ENCODE measurements at regions not wholly inside any gene's neighbourhood (a gene's known extent, or its start where the extent isn't known, plus 50 kb on each side); places are given as distances from the start of the nearest gene placed in this dataset.
"Not testable (repeated sequence)": the region's sequence is repeated elsewhere in the genome, so short reads cannot be mapped to it uniquely, and the experiment has no call there.

DNA sequence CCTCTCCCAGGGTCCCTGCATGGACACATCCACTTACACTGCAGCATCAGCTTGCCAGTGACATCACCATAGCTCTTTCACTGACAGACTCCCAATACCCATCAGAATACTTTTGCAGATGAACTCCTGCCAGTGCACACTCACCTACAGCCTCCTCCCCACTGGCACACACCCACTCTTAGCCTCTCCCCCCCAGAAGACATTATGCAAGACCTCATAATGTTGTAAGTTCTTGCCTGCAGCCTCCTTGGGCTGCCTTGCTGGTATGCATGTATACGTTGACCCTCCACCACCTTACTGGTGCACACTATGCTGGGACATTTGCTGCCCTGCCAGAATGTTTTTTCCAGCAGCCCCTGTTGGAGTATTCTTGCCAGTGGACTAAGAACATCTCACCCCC lies 324.2 kb downstream of the AEBP2 start:
- Histone ChIP-seq H3K9ac (ENCODE audit: low read depth in 2 of 2, low read length in 2 of 2) (no peak overlapping the region), H3K9me3 (no peaks in the 10 kb centered on the region), H3K27me3 (no peaks in the 10 kb centered on the region), H3K36me3 (no peaks in the 10 kb centered on the region), H3K27ac (no peak overlapping the region), H3K4me1 (no peaks in the 10 kb centered on the region), H3K4me3 (no peak overlapping the region)
- intact Hi-C loops (cut with DNase I): no loop called here
- DNase-seq: no peak
- TF ChIP-seq, protein P1, sequence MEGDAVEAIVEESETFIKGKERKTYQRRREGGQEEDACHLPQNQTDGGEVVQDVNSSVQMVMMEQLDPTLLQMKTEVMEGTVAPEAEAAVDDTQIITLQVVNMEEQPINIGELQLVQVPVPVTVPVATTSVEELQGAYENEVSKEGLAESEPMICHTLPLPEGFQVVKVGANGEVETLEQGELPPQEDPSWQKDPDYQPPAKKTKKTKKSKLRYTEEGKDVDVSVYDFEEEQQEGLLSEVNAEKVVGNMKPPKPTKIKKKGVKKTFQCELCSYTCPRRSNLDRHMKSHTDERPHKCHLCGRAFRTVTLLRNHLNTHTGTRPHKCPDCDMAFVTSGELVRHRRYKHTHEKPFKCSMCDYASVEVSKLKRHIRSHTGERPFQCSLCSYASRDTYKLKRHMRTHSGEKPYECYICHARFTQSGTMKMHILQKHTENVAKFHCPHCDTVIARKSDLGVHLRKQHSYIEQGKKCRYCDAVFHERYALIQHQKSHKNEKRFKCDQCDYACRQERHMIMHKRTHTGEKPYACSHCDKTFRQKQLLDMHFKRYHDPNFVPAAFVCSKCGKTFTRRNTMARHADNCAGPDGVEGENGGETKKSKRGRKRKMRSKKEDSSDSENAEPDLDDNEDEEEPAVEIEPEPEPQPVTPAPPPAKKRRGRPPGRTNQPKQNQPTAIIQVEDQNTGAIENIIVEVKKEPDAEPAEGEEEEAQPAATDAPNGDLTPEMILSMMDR (IDR thresholded peaks at IDR 0.05): no peak

DNA sequence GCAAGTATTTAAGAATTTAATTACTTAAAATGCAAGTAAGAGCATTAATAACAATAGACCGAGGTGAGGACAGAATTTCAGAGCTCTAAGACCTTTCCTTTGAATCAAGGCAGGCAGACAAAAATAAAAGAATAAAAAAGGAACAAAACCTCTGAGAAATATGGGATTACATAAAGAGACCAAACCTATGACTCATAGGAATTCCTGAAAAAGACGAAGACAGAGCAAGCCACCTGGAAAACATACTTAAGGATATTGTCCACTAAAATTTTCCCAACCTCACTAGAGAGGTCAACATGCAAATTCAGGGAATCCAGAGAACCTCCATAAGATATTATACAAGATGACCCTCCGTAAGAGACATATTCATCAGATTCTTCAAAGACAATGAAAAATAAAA lies 325.1 kb downstream of the AEBP2 start:
- H3K4me1 ChIP-seq: no peaks in the 10 kb centered on the region
- intact Hi-C loops (cut with DNase I): no loop called here
- H3K27ac ChIP-seq: no peak overlapping the region
- no peaks in the 10 kb centered on the region for H3K27me3 ChIP-seq
- TF ChIP-seq, protein P1 (IDR thresholded peaks at IDR 0.05): no peak
- no peaks in the 10 kb centered on the region for H3K36me3 ChIP-seq
- no peaks in the 10 kb centered on the region for H3K9me3 ChIP-seq
- no peak for DNase-seq
- H3K9ac ChIP-seq (ENCODE audit: low read depth in 2 of 2, low read length in 2 of 2): no peak overlapping the region
- H3K4me3 ChIP-seq: no peak overlapping the region

DNA sequence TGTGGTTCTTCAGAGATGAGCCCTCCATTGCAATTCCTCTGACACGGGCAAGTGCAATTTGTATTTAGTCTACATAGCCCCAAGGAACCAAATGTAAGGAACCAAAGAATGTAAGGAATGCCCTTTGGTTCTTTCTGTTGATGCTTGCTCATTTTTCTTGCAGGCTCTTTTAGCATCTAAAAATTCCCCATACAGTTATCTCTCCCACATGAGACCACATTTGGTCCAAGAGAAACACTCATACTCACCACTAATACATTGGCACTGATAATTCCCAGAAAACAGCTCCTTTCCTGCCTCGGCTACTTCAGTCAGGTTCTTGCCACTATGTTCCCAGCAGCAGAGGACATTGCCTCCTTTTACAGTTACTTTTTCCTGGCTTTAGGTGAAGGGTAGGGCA lies 332.6 kb downstream of the AEBP2 start:
- Histone ChIP-seq H3K27me3 (no peaks in the 10 kb centered on the region), H3K9me3 (no peaks in the 10 kb centered on the region), H3K9ac (ENCODE audit: low read depth in 2 of 2, low read length in 2 of 2) (no peak overlapping the region), H3K36me3 (no peaks in the 10 kb centered on the region), H3K27ac (no peak overlapping the region), H3K4me1 (no peaks in the 10 kb centered on the region), H3K4me3 (no peak overlapping the region)
- no peak for DNase-seq
- TF ChIP-seq, protein P1 (IDR thresholded peaks at IDR 0.05): no peak
- intact Hi-C loops (cut with DNase I): no loop called here

DNA sequence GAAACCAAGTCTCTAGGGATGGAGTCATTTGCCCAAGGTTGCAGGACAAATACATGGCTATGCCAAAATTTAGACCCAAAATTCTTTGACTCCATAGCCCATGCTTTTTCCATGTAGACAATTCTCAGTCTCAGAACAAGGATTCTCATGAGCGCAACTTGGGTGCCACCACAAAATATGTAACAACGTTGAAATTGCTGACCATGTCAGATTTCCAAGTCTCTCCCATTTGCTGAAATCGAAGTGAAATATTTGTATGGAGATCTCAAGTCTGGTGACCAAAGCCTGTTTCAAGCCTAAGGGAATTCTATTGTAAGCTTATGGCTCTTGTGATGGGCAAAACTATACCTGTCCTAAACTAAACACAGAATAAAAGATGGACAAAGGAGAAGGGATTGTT lies 333.5 kb downstream of the AEBP2 start:
- H3K4me3 ChIP-seq: no peak overlapping the region
- no peak overlapping the region for H3K27ac ChIP-seq
- no peaks in the 10 kb centered on the region for H3K4me1 ChIP-seq
- no peak for DNase-seq
- no peaks in the 10 kb centered on the region for H3K36me3 ChIP-seq
- H3K27me3 ChIP-seq: no peaks in the 10 kb centered on the region
- intact Hi-C loops (cut with DNase I): no loop called here
- H3K9me3 ChIP-seq: no peaks in the 10 kb centered on the region
- TF ChIP-seq, protein P1 (IDR thresholded peaks at IDR 0.05): no peak
- no peak overlapping the region for H3K9ac ChIP-seq (ENCODE audit: low read depth in 2 of 2, low read length in 2 of 2)

DNA sequence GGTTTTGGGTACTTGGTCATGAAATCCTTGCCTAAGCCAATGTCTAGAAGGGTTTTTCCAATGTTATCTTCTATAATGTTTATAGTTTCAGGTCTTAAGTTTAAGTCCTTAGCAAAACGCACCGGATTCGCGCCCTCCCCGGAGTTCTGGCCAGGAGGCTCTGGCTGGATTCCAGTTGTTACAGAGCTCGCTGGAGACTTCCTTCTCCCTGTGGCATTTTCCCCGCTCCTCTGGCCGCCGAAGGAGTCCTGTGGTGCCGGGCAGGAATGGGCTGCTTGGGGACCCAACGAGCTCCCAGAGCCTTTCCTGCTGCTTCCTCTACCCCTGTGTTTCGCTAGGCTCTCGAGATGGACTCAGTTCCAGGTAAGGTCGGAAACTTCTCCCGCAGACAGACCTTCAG lies 335.9 kb downstream of the AEBP2 start:
- intact Hi-C loops (cut with DNase I): no loop called here
- Histone ChIP-seq H3K4me3 (no peak overlapping the region), H3K27me3 (no peaks in the 10 kb centered on the region), H3K27ac (no peak overlapping the region), H3K9me3 (no peaks in the 10 kb centered on the region), H3K36me3 (no peaks in the 10 kb centered on the region), H3K9ac (ENCODE audit: low read depth in 2 of 2, low read length in 2 of 2) (no peak overlapping the region), H3K4me1 (no peaks in the 10 kb centered on the region)
- no peak for DNase-seq
- TF ChIP-seq, protein P1 (IDR thresholded peaks at IDR 0.05): no peak

DNA sequence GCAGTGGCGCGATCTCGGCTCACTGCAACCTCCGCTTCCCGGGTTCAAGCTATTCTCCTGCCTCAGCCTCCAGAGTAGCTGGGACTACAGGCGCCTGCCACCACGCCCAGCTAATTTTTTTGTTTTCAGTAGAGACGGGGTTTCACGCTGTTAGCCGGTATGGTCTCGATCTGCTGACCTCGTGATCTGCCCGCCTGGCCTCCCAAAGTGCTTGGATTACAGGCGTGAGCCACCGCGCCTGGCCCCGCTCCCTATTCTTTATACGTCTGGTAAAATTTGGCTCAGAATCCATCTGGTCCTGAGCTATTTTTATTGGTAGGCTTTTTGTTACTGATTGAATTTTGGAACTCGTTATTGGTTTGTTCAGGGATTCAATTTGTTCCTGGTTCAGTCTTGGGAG lies 336.7 kb downstream of the AEBP2 start:
- intact Hi-C loops (cut with DNase I); H3K27me3 ChIP-seq; DNase-seq: not testable (repeated sequence)

More for the DNA sequence above, 336.7 kb downstream of the AEBP2 start:
- H3K9me3 ChIP-seq; H3K9ac ChIP-seq (ENCODE audit: low read depth in 2 of 2, low read length in 2 of 2); H3K27ac ChIP-seq; H3K36me3 ChIP-seq; H3K4me1 ChIP-seq; H3K4me3 ChIP-seq: not testable (repeated sequence)

Measured in colonic mucosa (tissue), 4 donors.